ENCODE measurements at regions not wholly inside any gene's neighbourhood (a gene's known extent, or its start where the extent isn't known, plus 50 kb on each side); places are given as distances from the start of the nearest gene placed in this dataset.

- Histone ChIP-seq H3K9ac (replicated peaks in 1 of 4; ENCODE audit: extremely low read depth in 1 of 4, low read depth in 3 of 4, low read length in 3 of 4) (no peak overlapping the region), H3K4me2 (ENCODE audit: insufficient read depth in 1 of 2, low read depth in 2 of 2, low read length in 2 of 2) (peak overlapping the region in 1 of 2 experiments; percentile 49; a peak in 1 of 4 replicates), H2AFZ (ENCODE audit: low read length) (peak overlapping the region; percentile 92), H2BK5ac (ENCODE audit: low read depth, low read length) (no peak overlapping the region), H3K9me3 (ENCODE audit: insufficient read depth in 2 of 2, low read depth in 1 of 2, low read length in 1 of 2) (peaks cover 9 to 12% of the 10 kb centered on the region in 2 experiments; a peak in 3 of 4 replicates), H3K27me3 (replicated peaks in 1 of 4; ENCODE audit: control insufficient read depth in 3 of 4, extremely low read depth in 1 of 4, insufficient read depth in 3 of 4, low read length in 3 of 4) (no peaks in the 10 kb centered on the region; a peak in 1 of 7 replicates), H3K79me1 (ENCODE audit: low read depth, low read length) (no peaks in the 10 kb centered on the region), H3K23me2 (ENCODE audit: low read depth, low read length) (no peaks in the 10 kb centered on the region), H2BK20ac (ENCODE audit: low read length) (no peak overlapping the region), H4K5ac (ENCODE audit: insufficient read length, low read depth, low read length) (no peak overlapping the region), H2BK15ac (ENCODE audit: low read length) (no peak overlapping the region), H3K4ac (replicated peaks; ENCODE audit: insufficient read length, low read depth, low read length) (no peak overlapping the region), H3K27ac (ENCODE audit: low read depth, low read length) (no peak overlapping the region), H4K20me1 (replicated peaks in 1 of 2; ENCODE audit: control insufficient read depth in 1 of 2, insufficient read depth in 2 of 2, low read length in 2 of 2) (no peaks in the 10 kb centered on the region), H3K18ac (ENCODE audit: extremely low read depth, low read length) (no peak overlapping the region), H3K79me2 (ENCODE audit: control insufficient read depth in 1 of 2, insufficient read depth in 2 of 2, low read length in 2 of 2) (no peaks in the 10 kb centered on the region), H2BK120ac (replicated peaks; ENCODE audit: low read depth, low read length) (no peak overlapping the region), H3K23ac (ENCODE audit: insufficient read length) (no peak overlapping the region), H3K56ac (replicated peaks; ENCODE audit: insufficient read length, low read depth, low read length) (no peak overlapping the region), H3K4me3 (ENCODE audit: extremely low read depth in 1 of 4, insufficient read depth in 2 of 4, low read depth in 3 of 4, low read length in 4 of 4) (no peak overlapping the region), H3K14ac (ENCODE audit: insufficient read length) (no peak overlapping the region), H4K8ac (ENCODE audit: extremely low read depth, insufficient read depth, low read length) (no peak overlapping the region), H3K4me1 (replicated peaks in 1 of 4; ENCODE audit: control insufficient read depth in 3 of 4, insufficient read depth in 4 of 4, low read length in 3 of 4) (peaks cover 0 to 7% (median 3%) of the 10 kb centered on the region in 4 experiments; a peak in 4 of 7 replicates), H3K36me3 (ENCODE audit: control insufficient read depth in 2 of 4, insufficient read depth in 4 of 4, low read length in 3 of 4) (no peaks in the 10 kb centered on the region), H4K91ac (replicated peaks; ENCODE audit: insufficient read length, low read length) (no peak overlapping the region), H2BK12ac (ENCODE audit: low read depth, low read length) (no peak overlapping the region; the same call in 1 of the 2 replicates), H2AK5ac (ENCODE audit: low read depth, low read length) (no peak overlapping the region)
- DNase-seq (ENCODE audit: low read depth in 1 of 2, low spot score in 2 of 2) = peak in 1 of 2 experiments; percentile 44
- no peak for FAIRE-seq
- ChIA-PET POLR2A (ENCODE audit: partially characterized antibody) (no interaction called here), CTCF (ENCODE audit: partially characterized antibody) (interaction anchor here (0.8 to 1.0 kb wide), 2 partner anchors 8 to 180 kb away, joined by 3 read pairs; no protein-coding TSS in a partner anchor)
- TF ChIP-seq SP4 (IDR thresholded peaks at IDR 0.05; ENCODE audit: low read length) (no peak), MAFK (IDR thresholded peaks at IDR 0.05; ENCODE audit: low read depth, low read length) (no peak), JUND (IDR thresholded peaks at IDR 0.05; ENCODE audit: low read length) (no peak), ZNF274 (IDR thresholded peaks at IDR 0.05; ENCODE audit: borderline replicate concordance, extremely low read depth, low read length) (no peak), SP2 (IDR thresholded peaks at IDR 0.05; ENCODE audit: low read length) (no peak), CREB1 (IDR thresholded peaks at IDR 0.05) (no peak), CBX8 (IDR thresholded peaks at IDR 0.05; ENCODE audit: borderline replicate concordance, low read depth, low read length) (no peak), TAF7 (optimal IDR thresholded peaks at IDR 0.05; ENCODE audit: borderline replicate concordance, low read depth, low read length) (no peak), EGR1 (IDR thresholded peaks at IDR 0.05; ENCODE audit: borderline replicate concordance, low read depth, low read length) (no peak), SIRT6 (IDR thresholded peaks at IDR 0.05; ENCODE audit: low read length) (no peak)
- WGBS, 2 experiments (ENCODE audit: extremely low coverage in 1 of 2, insufficient coverage in 1 of 2, insufficient read length in 1 of 2, insufficient replicate concordance in 2 of 2, low coverage in 1 of 2, low lambda C conversion rate in 2 of 2, missing lambda C conversion rate in 1 of 2) = 77% methylated on average over 16 of the region's 20 CpGs; no CpG with 5 or more reads in 1 of the 2 experiments
These were observed 136.4 kb upstream of the COPS8 start for GRCh38 chr2:236949089-236949905.

Measured in H1 (cell line).